ENCODE measurements at regions not wholly inside any gene's neighbourhood (a gene's known extent, or its start where the extent isn't known, plus 50 kb on each side); places are given as distances from the start of the nearest gene placed in this dataset.
"Not testable (repeated sequence)": the region's sequence is repeated elsewhere in the genome, so short reads cannot be mapped to it uniquely, and the experiment has no call there.

- no peak for DNase-seq
Observed at GRCh38 chr11:23391031-23391430, 530.8 kb upstream of the CCDC179 start.

GRCh38 chr11:23398052-23398451 lies 537.8 kb upstream of the CCDC179 start:
- no peak for DNase-seq

GRCh38 chr11:23399995-23400394 lies 539.7 kb upstream of the CCDC179 start:
- DNase-seq: no peak

- DNase-seq: no peak
Observed at GRCh38 chr11:23403210-23404185, 543.2 kb upstream of the CCDC179 start.

DNA sequence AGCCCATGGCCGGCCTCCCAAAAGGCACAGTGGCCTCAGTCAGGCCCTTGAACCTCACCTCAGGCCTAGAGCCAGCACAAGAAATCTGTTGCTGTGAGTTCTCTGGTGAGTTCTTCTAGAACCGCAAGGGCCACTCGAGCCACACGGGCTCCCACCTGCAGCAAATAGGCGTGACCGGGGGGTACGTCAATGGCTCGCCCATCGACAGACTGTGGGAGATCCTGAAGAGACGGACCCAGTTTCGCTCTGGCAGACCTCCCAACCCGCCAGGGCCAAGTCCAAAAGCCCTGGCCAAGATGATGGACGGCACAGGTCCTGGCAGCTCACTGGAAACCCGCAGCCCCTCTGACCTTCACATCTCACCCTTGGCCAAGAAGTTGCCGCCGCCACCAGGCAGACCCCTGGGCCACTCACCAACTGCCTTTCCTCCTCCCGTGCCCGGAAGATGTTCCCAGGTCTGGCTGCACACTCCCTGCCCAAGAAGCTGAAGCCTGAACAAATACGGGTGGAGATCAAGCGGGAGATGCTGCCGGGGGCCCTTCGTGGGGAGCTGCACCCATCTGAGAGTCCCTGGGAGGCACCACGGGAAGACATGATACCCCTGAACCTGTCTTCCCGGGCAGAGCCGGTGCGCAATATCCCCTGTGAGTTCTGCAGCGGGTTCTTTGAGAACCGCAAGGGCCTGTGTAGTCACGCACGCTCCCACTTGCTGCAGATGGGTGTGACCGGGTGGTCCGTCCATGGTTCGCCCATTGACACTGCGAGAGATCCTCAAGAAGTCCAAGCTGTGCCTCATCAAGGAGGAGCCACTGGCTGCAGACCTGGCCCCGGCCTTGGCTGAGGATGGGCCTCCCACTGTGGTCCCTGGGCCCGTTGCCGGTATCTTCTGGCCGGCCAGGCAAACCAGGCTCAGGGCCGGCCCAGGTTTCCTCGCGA lies 544.2 kb upstream of the CCDC179 start:
- no peak for DNase-seq

DNA sequence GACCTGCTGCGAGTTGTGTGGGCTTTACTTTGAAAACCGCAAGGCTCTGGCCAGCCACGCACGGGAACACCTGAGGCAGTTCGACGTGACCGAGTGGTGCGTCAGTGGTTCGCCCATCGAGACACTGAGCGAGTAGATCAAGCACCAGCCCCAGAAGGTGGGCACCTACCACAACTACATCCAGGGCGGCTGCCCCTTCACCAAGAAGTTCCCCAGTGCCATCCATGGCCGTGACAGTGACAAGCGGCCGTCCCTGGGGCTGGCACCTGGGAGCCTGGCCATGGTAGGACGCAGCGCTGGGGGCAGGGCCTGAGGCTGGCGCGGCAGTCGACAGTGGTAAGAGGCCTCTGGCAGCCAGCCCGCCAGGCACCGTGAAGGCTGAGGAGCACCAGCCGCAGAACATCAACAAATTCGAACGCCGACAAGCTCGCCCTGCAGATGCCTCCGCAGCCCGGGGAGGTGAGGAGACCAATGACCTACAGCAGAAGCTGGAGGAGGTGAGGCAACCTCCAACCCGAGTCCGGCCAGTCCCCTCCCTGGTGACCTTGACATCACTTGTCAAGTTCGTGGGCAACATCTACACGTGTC lies 545.2 kb upstream of the CCDC179 start:
- no peak for DNase-seq

DNA sequence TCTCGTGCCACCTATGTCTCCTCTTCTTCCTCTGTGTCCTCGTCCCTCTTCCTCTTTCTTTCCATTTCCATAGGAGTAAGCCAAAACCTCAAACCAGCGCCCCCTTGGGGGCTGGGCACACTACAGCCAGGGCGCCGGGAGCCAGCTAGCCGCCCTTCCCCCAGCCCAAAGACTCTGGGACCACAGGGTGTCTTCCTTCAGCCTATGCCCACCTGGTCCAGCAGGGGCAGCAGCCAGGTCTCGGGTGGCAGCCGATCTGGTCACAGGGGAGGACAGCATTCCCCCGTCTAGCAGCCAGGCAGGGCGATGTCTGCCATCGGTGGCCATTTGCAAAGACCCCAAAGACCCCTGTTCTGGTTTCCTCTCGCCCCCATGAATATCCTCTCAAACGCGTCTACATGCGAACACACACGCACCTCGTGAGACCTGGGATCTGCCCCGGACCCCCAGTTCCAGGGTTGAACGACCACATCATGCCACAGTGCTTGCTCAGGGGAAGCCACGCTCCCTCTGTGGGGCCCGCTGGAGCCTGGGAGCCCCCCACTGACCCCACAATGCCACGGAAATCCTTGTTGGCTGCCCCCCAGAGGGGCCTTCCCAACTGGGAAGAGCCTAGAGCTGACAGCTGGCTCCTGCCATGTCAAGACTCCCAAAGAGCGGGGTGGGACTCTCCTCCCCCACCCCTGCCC lies 546.0 kb upstream of the CCDC179 start:
- no peak for DNase-seq

GRCh38 chr11:23413057-23413456 lies 552.8 kb upstream of the CCDC179 start:
- no peak for DNase-seq

- no peak for DNase-seq
Observed at GRCh38 chr11:23423104-23423503, 562.8 kb upstream of the CCDC179 start.

DNA sequence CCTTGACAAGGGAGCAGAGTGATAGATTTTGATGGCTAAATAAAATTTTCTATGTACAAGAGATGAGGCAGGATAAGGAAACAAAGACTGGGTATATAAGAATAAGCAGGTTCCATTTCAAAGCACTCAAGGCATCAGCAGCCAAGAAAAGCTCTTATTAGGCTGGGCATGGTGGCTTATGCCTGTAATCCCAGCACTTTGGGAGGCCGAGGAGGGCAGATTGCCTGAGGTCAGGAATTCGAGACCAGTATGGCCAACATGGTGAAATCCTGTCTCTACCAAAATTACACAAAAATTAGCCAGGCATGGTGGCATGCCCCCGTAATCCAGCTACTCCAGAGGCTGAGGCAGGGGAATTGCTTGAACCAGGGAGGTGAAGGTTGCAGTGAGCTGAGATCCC lies 563.4 kb upstream of the CCDC179 start:
- DNase-seq: no peak

GRCh38 chr11:23425381-23425780 lies 565.1 kb upstream of the CCDC179 start:
- DNase-seq: no peak

DNA sequence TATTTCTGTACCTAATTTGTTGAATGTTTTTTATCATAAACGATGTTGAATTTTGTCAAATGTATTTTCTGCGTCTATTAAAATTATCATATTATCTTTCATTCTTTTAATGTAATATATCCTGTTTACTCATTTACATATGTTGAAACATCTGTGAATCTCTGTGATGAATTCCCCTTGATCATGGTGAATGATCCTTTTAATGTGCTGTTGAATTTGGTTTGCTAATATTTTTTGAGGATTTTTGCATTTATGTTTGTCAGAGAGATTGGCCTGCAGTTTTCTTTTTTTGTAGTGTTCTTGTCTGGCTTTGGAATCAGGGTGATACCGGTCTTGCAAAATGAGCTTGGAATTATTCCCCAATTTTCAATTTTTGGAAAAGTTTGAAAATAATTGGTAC lies 569.3 kb upstream of the CCDC179 start:
- no peak for DNase-seq

DNA sequence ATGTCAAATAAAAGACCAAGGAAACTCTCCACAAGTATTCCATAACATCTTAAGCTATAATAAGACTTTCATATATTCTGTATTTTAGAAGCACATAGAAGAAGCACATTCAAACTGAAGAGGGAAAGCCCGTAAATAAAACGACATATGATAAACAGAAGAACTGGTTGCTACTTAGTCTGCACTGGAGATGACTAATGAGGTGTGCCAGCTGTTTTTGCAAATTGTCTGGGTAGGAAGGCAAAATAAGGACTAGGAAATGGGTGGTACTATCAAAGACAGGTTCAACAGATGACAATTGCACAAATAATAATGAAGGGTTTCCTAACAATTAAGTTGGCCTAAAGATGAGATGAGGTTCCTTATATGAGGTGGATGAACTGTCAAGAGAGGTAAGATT lies 593.2 kb upstream of the CCDC179 start:
- DNase-seq: no peak

GRCh38 chr11:23455321-23455891 lies 595.1 kb upstream of the CCDC179 start:
- no peak for DNase-seq

DNA sequence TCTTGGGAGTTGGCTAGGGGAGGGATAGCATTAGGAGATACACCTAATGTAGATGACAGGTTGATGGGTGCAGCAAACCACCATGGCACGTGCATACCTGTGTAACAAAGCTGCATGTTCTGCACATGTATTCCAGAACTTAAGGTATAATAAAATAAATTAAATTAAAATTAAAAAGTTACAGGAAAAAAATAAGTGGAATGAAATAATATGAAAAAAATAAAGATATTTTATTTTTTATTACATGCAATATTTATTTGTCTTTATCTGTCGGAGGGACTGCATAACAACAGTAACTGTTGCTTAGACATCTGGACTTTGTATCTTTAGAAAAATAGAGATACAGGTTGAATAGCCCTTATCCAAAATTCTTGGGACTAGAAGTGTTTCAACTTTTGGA lies 597.4 kb upstream of the CCDC179 start:
- DNase-seq: no peak

- DNase-seq: no peak
Observed at GRCh38 chr11:23471878-23472277, 611.6 kb upstream of the CCDC179 start.

GRCh38 chr11:23473782-23474181 lies 613.5 kb upstream of the CCDC179 start:
- no peak for DNase-seq

- no peak for DNase-seq
Observed at GRCh38 chr11:23480736-23481135, 620.5 kb upstream of the CCDC179 start.

GRCh38 chr11:23484146-23484545 lies 623.9 kb upstream of the CCDC179 start:
- not testable (repeated sequence) for DNase-seq

- DNase-seq: not testable (repeated sequence)
Observed at GRCh38 chr11:23484618-23485017, 624.3 kb upstream of the CCDC179 start.

DNA sequence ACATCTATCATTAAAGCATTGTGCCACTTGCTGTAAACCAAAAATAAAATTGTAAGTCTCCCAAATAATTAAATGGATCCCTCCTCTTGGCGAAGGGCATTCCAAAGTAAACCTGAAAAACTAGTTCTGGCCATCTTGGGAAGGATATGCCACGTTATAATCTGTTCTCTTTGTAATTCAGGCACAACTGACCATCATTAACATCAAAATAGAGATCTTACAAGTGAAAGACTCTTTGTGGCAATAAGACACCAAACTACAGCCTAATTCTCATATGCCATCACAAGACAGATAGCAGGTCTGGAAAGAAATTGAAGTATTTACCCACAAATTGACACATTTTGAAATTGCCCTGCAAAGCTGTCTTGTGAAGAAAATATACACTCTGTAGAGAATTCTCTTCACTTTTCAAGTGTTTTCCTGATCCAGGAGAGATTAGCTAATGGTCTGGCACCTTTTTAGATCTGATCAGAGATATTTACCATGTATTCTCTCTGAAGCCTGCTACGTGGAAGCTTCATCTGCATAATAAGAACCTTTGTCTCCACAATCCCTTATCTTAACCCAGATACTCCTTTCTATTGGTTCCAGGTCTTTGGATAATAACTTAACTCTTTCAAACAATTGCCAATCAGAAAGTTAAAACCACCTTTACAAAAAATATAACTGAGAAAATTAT lies 630.4 kb upstream of the CCDC179 start:
- no peak for DNase-seq

DNA sequence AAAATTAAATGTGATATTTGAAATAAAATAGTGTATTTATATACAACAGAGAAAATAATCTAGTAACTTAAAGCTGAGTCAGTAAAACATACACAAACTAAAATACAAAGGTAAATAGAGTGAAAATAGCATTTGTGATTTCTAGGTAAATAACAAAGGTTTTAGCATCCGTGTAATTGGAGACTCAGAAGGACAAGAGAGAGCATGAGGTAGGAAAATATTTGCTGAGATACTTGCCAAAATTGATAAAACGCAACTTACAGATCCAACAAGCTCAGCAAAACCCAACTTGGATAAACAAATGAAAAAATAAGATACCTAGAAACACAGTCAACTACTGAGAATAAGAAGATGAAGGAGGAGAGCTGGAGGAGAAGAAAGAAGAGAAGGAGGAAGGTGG lies 634.7 kb upstream of the CCDC179 start:
- DNase-seq: no peak

All from CD4-positive, alpha-beta T cell treated with Interleukin-10 for 1 hour (primary cell).